Transverse colon (tissue), 4 donors: ENCODE measurements at regions not wholly inside any gene's neighbourhood (a gene's known extent, or its start where the extent isn't known, plus 50 kb on each side); places are given as distances from the start of the nearest gene placed in this dataset.

Experiments used
- DNase-seq: peaks from one replicate; pipeline ENCODE4 v3.0.0-alpha.2; 2019
- H3K27ac ChIP-seq, 4 donors: fragments of 200-600 bp; sonication (generic); 2 replicates each; pipeline ENCODE4 v1.5.1; 2016 to 2018; ENCODE audit warnings: inconsistent platforms in 4 of 4
- H3K27me3 ChIP-seq: fragments of 200-600 bp; sonication (generic); 2 replicates; pipeline ENCODE4 v1.5.1; 2017; ENCODE audit warnings: inconsistent platforms
- H3K36me3 ChIP-seq, 4 donors: fragments of 200-600 bp; sonication (generic); 2 replicates each; pipeline ENCODE4 v1.5.1; 2017 to 2019; ENCODE audit warnings: inconsistent platforms in 4 of 4
- H3K4me1 ChIP-seq, 4 donors: fragments of 200-600 bp; sonication (generic); 2 replicates each; pipeline ENCODE4 v1.5.1; 2017 to 2020; ENCODE audit warnings: inconsistent platforms in 4 of 4
- H3K4me3 ChIP-seq, 4 donors: fragments of 200-600 bp; sonication (generic); 1 replicate in 1 of 4; 2 replicates in 3 of 4; pipeline versions ENCODE4 v1.5.1 to v1.6.1; 2017 to 2019; ENCODE audit warnings: inconsistent platforms in 4 of 4
- H3K9me3 ChIP-seq, 2 donors: fragments of 200-600 bp; sonication (generic); 2 replicates each; pipeline ENCODE4 v1.5.1; 2017 to 2019; ENCODE audit warnings: inconsistent platforms in 2 of 2
- EP300 ChIP-seq: sonication (generic); formaldehyde crosslinking; IDR thresholded peaks from one replicate; pipeline ENCODE4 v1.6.1; 2017; ENCODE audit warnings: antibody characterized with exemption, low read depth
- POLR2A ChIP-seq: fragments of 450-650 bp; IDR thresholded peaks from one replicate; pipeline ENCODE4 v1.6.1; 2016; ENCODE audit warnings: antibody characterized with exemption, mild to moderate bottlenecking, moderate library complexity
- POLR2AphosphoS5 ChIP-seq, 3 donors: sonication (generic); formaldehyde crosslinking; IDR thresholded peaks; one replicate each; pipeline ENCODE4 v1.6.1; 2016; ENCODE audit warnings: antibody characterized with exemption in 3 of 3
- WGBS, 2 donors: methylation state at CpG; one replicate each; pipeline ENCODE4 v1.1.5; 2018; ENCODE audit warnings: low coverage in 1 of 2; 5-methylcytosine and 5-hydroxymethylcytosine counted together
- in situ Hi-C, 4 donors: fragments of 200-750 bp; cut with MboI; loops; one replicate each; pipeline versions ENCODE4 v1.15.0 to v1.15.1; 2017; ENCODE audit warnings: low sequenced_read_pairs in 3 of 4, low pct_ligation_motif_present in 1 of 4, low pct_unique_long_range_greater_than_20kb in 1 of 4
- intact Hi-C: fragments of 100-400 bp; cut with DNase I; formaldehyde crosslinking; loops from one replicate; pipeline ENCODE4 v1.15.1; 2023; ENCODE audit warnings: low total_unique reads
- TF ChIP-seq, protein P1 (sequence below), 5 experiments: fragments of 200-600 bp in 3 of 5; fragments of 450-650 bp in 2 of 5; sonication (generic) in 3 of 5; IDR thresholded peaks; 1 replicate in 2 of 5; 2 replicates in 3 of 5; pipeline ENCODE4 v1.5.1; 2016 to 2017; ENCODE audit warnings: antibody characterized with exemption in 5 of 5, inconsistent platforms in 3 of 5, mild to moderate bottlenecking in 2 of 5, moderate library complexity in 1 of 5

DNA sequence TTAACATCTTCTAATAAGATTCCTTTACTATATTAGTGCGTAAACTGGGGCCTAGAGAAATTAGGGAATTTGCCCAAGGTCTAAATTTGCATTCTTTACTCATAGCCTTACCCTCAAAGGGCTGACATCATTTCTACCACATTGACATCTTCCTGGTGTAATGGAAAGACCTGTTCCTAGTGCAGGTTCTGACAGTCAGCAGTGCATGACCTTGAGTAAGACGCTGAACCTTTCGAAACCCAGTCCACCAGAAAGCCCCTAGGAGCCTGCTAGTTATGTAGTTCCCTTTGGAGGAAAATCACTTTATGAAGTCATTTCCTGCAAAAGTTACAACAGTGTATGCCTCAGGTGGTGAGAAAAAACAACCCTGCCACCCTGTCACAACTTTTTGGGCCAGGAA, 388.3 kb downstream of the TNS1 start:
- Histone ChIP-seq H3K27me3 (no peaks in the 10 kb centered on the region), H3K4me1 (no peaks in the 10 kb centered on the region), H3K4me3 (no peak overlapping the region), H3K9me3 (no peaks in the 10 kb centered on the region), H3K27ac (no peak overlapping the region), H3K36me3 (no peaks in the 10 kb centered on the region)
- in situ Hi-C loops = no loop called here
- intact Hi-C loops = no loop called here
- 78 to 94% methylated on average over 2 to 3 of the region's 3 CpGs for WGBS, 2 donors
- no peak for DNase-seq
- TF ChIP-seq POLR2AphosphoS5 (IDR thresholded peaks at IDR 0.05) = no peak
- TF ChIP-seq EP300 = no peak
- TF ChIP-seq, protein P1, sequence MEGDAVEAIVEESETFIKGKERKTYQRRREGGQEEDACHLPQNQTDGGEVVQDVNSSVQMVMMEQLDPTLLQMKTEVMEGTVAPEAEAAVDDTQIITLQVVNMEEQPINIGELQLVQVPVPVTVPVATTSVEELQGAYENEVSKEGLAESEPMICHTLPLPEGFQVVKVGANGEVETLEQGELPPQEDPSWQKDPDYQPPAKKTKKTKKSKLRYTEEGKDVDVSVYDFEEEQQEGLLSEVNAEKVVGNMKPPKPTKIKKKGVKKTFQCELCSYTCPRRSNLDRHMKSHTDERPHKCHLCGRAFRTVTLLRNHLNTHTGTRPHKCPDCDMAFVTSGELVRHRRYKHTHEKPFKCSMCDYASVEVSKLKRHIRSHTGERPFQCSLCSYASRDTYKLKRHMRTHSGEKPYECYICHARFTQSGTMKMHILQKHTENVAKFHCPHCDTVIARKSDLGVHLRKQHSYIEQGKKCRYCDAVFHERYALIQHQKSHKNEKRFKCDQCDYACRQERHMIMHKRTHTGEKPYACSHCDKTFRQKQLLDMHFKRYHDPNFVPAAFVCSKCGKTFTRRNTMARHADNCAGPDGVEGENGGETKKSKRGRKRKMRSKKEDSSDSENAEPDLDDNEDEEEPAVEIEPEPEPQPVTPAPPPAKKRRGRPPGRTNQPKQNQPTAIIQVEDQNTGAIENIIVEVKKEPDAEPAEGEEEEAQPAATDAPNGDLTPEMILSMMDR (IDR thresholded peaks at IDR 0.05) = no peak
- TF ChIP-seq POLR2A = no peak

DNA sequence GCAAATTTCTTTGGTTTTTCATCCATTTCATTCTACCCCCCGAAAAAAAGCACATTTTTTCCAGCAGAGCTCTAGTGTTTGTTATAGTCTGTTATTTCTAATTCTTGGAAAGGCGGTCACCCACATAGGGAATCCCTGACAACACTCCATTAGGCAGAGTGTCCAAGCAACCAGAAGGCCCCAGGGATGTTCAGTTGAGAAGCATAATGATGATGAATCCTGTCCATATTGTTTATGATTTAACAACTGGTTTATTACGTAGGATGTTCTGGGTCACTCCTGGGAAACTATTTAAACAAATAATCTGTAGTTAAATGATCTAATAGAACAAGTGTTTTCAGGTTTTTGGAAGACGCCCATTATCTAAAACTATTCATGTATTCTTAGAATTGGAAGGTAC, 388.7 kb downstream of the TNS1 start:
- Histone ChIP-seq H3K27me3 (no peaks in the 10 kb centered on the region), H3K36me3 (no peaks in the 10 kb centered on the region), H3K4me3 (no peak overlapping the region), H3K9me3 (no peaks in the 10 kb centered on the region), H3K4me1 (no peaks in the 10 kb centered on the region), H3K27ac (no peak overlapping the region)
- intact Hi-C loops (no loop called here), in situ Hi-C loops (no loop called here)
- DNase-seq = no peak
- no peak for TF ChIP-seq POLR2AphosphoS5 (IDR thresholded peaks at IDR 0.05)
- TF ChIP-seq, protein P1 (IDR thresholded peaks at IDR 0.05) = no peak
- no peak for TF ChIP-seq POLR2A
- no peak for TF ChIP-seq EP300
- WGBS, 2 donors = 58 to 70% methylated on average over 4 of the region's 4 CpGs

DNA sequence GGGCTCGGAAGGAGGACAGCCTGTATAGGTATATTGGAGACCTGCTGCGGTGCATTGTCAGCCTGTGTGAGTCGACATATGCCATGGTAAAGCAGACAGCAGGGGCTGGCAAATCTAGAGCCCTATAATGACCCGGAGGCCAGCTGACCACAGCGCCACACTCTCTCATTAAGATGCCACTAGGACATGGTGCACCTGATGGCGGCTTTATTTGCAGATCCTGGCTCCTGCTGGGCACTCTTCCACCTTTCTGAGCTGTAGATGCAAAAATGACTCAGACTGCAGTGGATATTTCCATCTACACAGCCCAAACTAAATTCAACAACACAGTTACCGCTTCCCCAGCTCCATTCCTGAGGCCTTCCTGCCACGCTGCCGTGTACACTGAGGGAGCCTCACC, 389.9 kb downstream of the TNS1 start:
- TF ChIP-seq EP300 (no peak), POLR2A (no peak), POLR2AphosphoS5 (IDR thresholded peaks at IDR 0.05) (no peak)
- TF ChIP-seq, protein P1 (IDR thresholded peaks at IDR 0.05) = no peak
- in situ Hi-C loops (no loop called here), intact Hi-C loops (no loop called here)
- H3K27ac ChIP-seq = no peak overlapping the region
- no peaks in the 10 kb centered on the region for H3K36me3 ChIP-seq
- no peaks in the 10 kb centered on the region for H3K9me3 ChIP-seq
- no peak for DNase-seq
- 92% methylated on average over 9 of the region's 9 CpGs; no CpG with 5 or more reads in 1 of the 2 donors for WGBS, 2 donors
- H3K4me3 ChIP-seq = no peak overlapping the region
- H3K27me3 ChIP-seq = no peaks in the 10 kb centered on the region
- no peaks in the 10 kb centered on the region for H3K4me1 ChIP-seq

DNA sequence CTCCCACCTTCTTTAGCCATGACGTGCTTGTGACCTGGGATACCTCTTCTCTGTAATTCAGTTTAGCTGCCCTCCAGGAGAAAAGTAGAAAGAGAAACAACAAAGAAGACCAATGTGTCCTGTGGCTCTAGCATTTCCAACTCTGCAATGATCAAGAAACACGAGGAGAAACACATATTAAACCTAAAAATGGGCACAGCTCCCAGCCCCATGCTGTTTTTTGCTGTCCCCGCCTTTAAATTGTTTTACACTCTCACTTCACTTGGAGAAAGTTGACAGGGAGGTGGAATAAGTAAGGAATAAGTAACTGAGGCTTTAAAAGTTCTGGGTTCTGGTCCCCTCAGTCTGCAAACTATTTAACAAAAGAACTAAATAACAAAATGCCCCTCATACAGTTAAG, 390.6 kb downstream of the TNS1 start:
- WGBS, 2 donors = 63 to 68% methylated on average over 3 of the region's 3 CpGs
- TF ChIP-seq POLR2A = no peak
- no peak for TF ChIP-seq EP300
- TF ChIP-seq, protein P1 (IDR thresholded peaks at IDR 0.05) = no peak
- TF ChIP-seq POLR2AphosphoS5 (IDR thresholded peaks at IDR 0.05) = no peak
- no peaks in the 10 kb centered on the region for H3K4me1 ChIP-seq
- no peak overlapping the region for H3K27ac ChIP-seq
- intact Hi-C loops (no loop called here), in situ Hi-C loops (no loop called here)
- no peaks in the 10 kb centered on the region for H3K9me3 ChIP-seq
- no peak overlapping the region for H3K4me3 ChIP-seq
- DNase-seq = no peak
- no peaks in the 10 kb centered on the region for H3K27me3 ChIP-seq
- H3K36me3 ChIP-seq = no peaks in the 10 kb centered on the region
